Common myeloid progenitor, CD34-positive (primary cell): ENCODE measurements at regions not wholly inside any gene's neighbourhood (a gene's known extent, or its start where the extent isn't known, plus 50 kb on each side); places are given as distances from the start of the nearest gene placed in this dataset.
"Not testable (repeated sequence)": the region's sequence is repeated elsewhere in the genome, so short reads cannot be mapped to it uniquely, and the experiment has no call there.

ENCODE experiments used
- CTCF ChIA-PET: fragments of 350-600 bp; sonication (Branson Sonifier 250); formaldehyde crosslinking; loops from one replicate; lab custom pipeline; 2021; ENCODE audit warnings: antibody characterized with exemption; lab: Charles Lee
- POLR2A ChIA-PET: fragments of 350-600 bp; sonication (Branson Sonifier 250); formaldehyde crosslinking; loops from one replicate; lab custom pipeline; 2021; ENCODE audit warnings: antibody characterized with exemption; lab: Charles Lee
- DNase-seq, 3 donors: peaks; one replicate each; pipeline versions ENCODE4 v3.0.0 to v3.0.0-alpha.2; 2013
- H3K27ac ChIP-seq, 2 experiments: 1 replicate in 1 of 2; 2 replicates in 1 of 2; pipeline ENCODE4 v1.7.0; 2013; ENCODE audit warnings: inconsistent platforms in 2 of 2, low read length in 2 of 2, mild to moderate bottlenecking in 2 of 2, low read depth in 1 of 2, moderate library complexity in 1 of 2; ENCODE audit not compliant: severe bottlenecking in 2 of 2, insufficient read depth in 1 of 2, poor library complexity in 1 of 2
- H3K27me3 ChIP-seq, 5 experiments: replicated peaks in 2 of 5; 1 replicate in 3 of 5; 2 replicates in 2 of 5; pipeline versions ENCODE4 v1.6.1 to v1.7.0; 2013; ENCODE audit warnings: low read length in 4 of 5, mild to moderate bottlenecking in 2 of 5, moderate library complexity in 2 of 5, inconsistent platforms in 1 of 5; ENCODE audit not compliant: insufficient read depth in 5 of 5, control insufficient read depth in 4 of 5
- H3K36me3 ChIP-seq, 4 experiments: 1 replicate in 2 of 4; 2 replicates in 2 of 4; pipeline versions ENCODE4 v1.6.1 to v1.7.0; 2013; ENCODE audit warnings: low read length in 3 of 4, control low read depth in 1 of 4, mild to moderate bottlenecking in 1 of 4; ENCODE audit not compliant: control insufficient read depth in 4 of 4, insufficient read depth in 4 of 4
- H3K4me1 ChIP-seq, 4 experiments: 1 replicate in 3 of 4; 2 replicates in 1 of 4; pipeline versions ENCODE4 v1.6.1 to v1.7.1; 2013; ENCODE audit warnings: low read length in 3 of 4, mild to moderate bottlenecking in 3 of 4, control low read depth in 1 of 4, inconsistent platforms in 1 of 4, moderate library complexity in 1 of 4; ENCODE audit not compliant: control insufficient read depth in 4 of 4, insufficient read depth in 4 of 4; ENCODE audit errors: control extremely low read depth in 1 of 4
- H3K4me3 ChIP-seq, 7 experiments: 1 replicate in 4 of 7; 2 replicates in 3 of 7; pipeline versions ENCODE4 v1.5.1 to v1.7.0; 2013; ENCODE audit warnings: mild to moderate bottlenecking in 7 of 7, low read length in 6 of 7, moderate library complexity in 6 of 7, inconsistent platforms in 2 of 7, low read depth in 2 of 7, control low read depth in 1 of 7; ENCODE audit not compliant: insufficient read depth in 4 of 7, control insufficient read depth in 1 of 7; ENCODE audit errors: extremely low read depth in 1 of 7
- H3K9me3 ChIP-seq, 5 experiments: 1 replicate in 4 of 5; 2 replicates in 1 of 5; pipeline versions ENCODE4 v1.6.1 to v1.7.1; 2013; ENCODE audit warnings: low read length in 4 of 5, mild to moderate bottlenecking in 2 of 5, inconsistent platforms in 1 of 5, low read depth in 1 of 5, moderate library complexity in 1 of 5; ENCODE audit not compliant: control insufficient read depth in 4 of 5, insufficient read depth in 2 of 5; ENCODE audit errors: control extremely low read depth in 1 of 5
- WGBS: methylation state at CpG from one replicate; pipeline ENCODE4 v1.1.5; 2013; ENCODE audit not compliant: insufficient coverage; 5-methylcytosine and 5-hydroxymethylcytosine counted together

GRCh38 chr7:10473569-10473968 lies 500.1 kb upstream of the PHF14 start:
- 80% methylated on average over 1 of the region's 3 CpGs for WGBS
- Histone ChIP-seq H3K36me3 (no peaks in the 10 kb centered on the region), H3K9me3 (no peaks in the 10 kb centered on the region), H3K27ac (no peak overlapping the region), H3K4me1 (no peaks in the 10 kb centered on the region), H3K27me3 (no peaks in the 10 kb centered on the region), H3K4me3 (no peak overlapping the region)
- CTCF ChIA-PET, result no interaction called here
- DNase-seq, result no peak
- POLR2A ChIA-PET, result no interaction called here

- Histone ChIP-seq H3K36me3 (no peaks in the 10 kb centered on the region), H3K4me3 (no peak overlapping the region), H3K4me1 (no peaks in the 10 kb centered on the region), H3K9me3 (no peaks in the 10 kb centered on the region), H3K27ac (no peak overlapping the region), H3K27me3 (no peaks in the 10 kb centered on the region)
- no peak for DNase-seq
- POLR2A ChIA-PET, result no interaction called here
- CTCF ChIA-PET, result no interaction called here
- no CpG with 5 or more reads among the region's 3 CpGs for WGBS
Measured at GRCh38 chr7:10474048-10474447, 499.6 kb upstream of the PHF14 start.

DNA sequence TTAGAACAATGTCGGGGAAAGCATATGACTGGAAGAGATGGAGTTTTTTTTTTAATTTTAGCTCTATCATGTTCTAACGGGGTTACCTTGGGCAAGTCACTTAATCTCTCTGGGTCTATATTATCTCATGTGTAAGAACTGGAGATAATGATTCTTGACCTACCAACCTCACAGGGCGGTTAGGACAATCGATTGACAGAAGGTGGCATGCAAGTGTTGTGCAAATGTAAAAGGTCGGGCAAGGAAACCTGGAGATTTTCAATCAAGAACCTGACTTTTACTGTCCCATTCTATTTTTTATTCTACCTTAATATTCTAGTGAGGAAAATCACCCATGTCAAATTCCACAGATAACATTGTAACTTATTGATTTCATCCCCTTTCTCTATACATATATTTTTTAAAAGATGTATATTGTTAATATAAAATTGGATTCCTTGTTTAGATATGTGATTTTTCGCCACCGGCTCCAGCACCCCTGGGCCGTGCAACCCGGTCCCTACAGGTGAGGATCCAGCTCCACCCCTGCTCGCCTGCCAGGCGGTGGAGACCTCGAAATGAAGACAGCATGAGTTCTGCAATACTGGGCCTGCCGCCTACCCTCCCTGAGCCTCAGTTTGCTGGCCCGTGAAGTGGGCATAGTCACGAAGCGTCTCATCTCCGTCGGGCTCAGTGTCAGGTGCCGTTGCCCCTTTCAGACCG lies 497.6 kb upstream of the PHF14 start:
- no peaks in the 10 kb centered on the region for H3K9me3 ChIP-seq
- no peaks in the 10 kb centered on the region for H3K4me1 ChIP-seq
- no peak overlapping the region for H3K4me3 ChIP-seq
- no peaks in the 10 kb centered on the region for H3K27me3 ChIP-seq
- 90% methylated on average over 15 of the region's 20 CpGs for WGBS
- POLR2A ChIA-PET, result no interaction called here
- DNase-seq, result peak in 1 of 3 donors; percentile 9
- no peaks in the 10 kb centered on the region for H3K36me3 ChIP-seq
- H3K27ac ChIP-seq, result no peak overlapping the region
- CTCF ChIA-PET, result no interaction called here

DNA sequence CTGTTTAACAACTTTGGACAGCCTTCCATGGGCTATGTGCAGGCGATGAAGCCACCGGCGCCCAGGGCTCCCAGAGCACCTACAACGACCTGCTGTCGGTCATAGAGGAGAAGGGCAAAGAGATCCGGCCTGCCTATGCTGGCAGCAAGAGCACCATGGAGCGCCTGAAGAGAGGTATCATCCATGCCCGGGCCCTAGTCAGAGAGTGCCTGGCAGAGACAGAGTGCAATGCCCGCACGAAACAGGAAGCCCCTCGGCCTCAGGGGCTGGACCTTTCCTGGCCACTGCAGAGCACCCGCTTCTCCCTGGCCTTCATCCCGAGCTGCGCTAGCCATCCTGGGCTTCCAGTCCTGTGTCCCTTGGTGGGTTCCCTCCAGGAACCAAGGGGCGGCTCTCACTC lies 497.0 kb upstream of the PHF14 start:
- H3K36me3 ChIP-seq, result no peaks in the 10 kb centered on the region
- 95% methylated on average over 15 of the region's 15 CpGs for WGBS
- H3K27me3 ChIP-seq, result no peaks in the 10 kb centered on the region
- DNase-seq, result no peak
- CTCF ChIA-PET, result no interaction called here
- H3K4me3 ChIP-seq, result no peak overlapping the region
- POLR2A ChIA-PET, result no interaction called here
- H3K4me1 ChIP-seq, result no peaks in the 10 kb centered on the region
- H3K9me3 ChIP-seq, result no peaks in the 10 kb centered on the region
- no peak overlapping the region for H3K27ac ChIP-seq

GRCh38 chr7:10483671-10484070 lies 490.0 kb upstream of the PHF14 start:
- H3K36me3 ChIP-seq, result no peaks in the 10 kb centered on the region
- H3K27ac ChIP-seq, result no peak overlapping the region
- no peaks in the 10 kb centered on the region for H3K27me3 ChIP-seq
- no peaks in the 10 kb centered on the region for H3K4me1 ChIP-seq
- H3K9me3 ChIP-seq, result no peaks in the 10 kb centered on the region
- 83% methylated on average over 3 of the region's 5 CpGs for WGBS
- ChIA-PET CTCF (no interaction called here), POLR2A (interaction anchor here (0.6 kb wide), 1 partner anchor 657 kb away, joined by 5 read pairs; no protein-coding TSS in a partner anchor)
- DNase-seq, result peak in 2 of 3 donors; percentile 11 to 19
- no peak overlapping the region for H3K4me3 ChIP-seq

DNA sequence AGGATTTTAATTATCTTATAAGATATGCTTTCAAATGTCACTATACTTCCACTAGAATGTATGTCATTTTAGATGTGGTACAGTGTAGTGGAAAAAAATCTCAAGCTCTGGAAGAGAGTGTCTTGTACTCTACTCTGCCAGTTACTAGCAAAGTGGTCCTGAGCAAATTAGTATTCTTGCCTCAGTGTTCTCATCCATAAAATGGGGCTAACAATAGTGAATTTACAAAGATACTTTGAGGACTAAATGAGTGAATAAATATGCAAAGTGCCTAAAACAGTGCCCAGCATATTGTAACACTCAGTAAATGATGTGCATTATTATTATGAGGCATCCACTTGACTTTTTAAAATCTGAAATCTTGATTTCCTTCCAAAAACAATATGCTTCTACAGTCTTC lies 488.9 kb upstream of the PHF14 start:
- H3K27me3 ChIP-seq, result no peaks in the 10 kb centered on the region
- no peak overlapping the region for H3K27ac ChIP-seq
- POLR2A ChIA-PET, result interaction anchor here (0.6 kb wide), 1 partner anchor 1055 kb away, joined by 3 read pairs; no protein-coding TSS in a partner anchor
- no peak for DNase-seq
- CTCF ChIA-PET, result no interaction called here
- H3K9me3 ChIP-seq, result no peaks in the 10 kb centered on the region
- no peaks in the 10 kb centered on the region for H3K4me1 ChIP-seq
- H3K36me3 ChIP-seq, result no peaks in the 10 kb centered on the region
- no peak overlapping the region for H3K4me3 ChIP-seq

GRCh38 chr7:10501206-10501884 lies 472.3 kb upstream of the PHF14 start:
- CTCF ChIA-PET, H3K4me3 ChIP-seq, H3K27me3 ChIP-seq, H3K9me3 ChIP-seq, H3K36me3 ChIP-seq, DNase-seq, H3K4me1 ChIP-seq, H3K27ac ChIP-seq, POLR2A ChIA-PET: not testable (repeated sequence)
- 98% methylated on average over 18 of the region's 18 CpGs for WGBS
